ENCODE measurements at regions not wholly inside any gene's neighbourhood (a gene's known extent, or its start where the extent isn't known, plus 50 kb on each side); places are given as distances from the start of the nearest gene placed in this dataset.
"Not testable (repeated sequence)": the region's sequence is repeated elsewhere in the genome, so short reads cannot be mapped to it uniquely, and the experiment has no call there.

GRCh38 chr6:57813271-57814075 lies 496.0 kb downstream of the PRIM2 start:
- TF ChIP-seq ASH2L (IDR thresholded peaks at IDR 0.05; ENCODE audit: borderline replicate concordance, low read depth); POLR2A (IDR thresholded peaks at IDR 0.05; ENCODE audit: low read depth, low read length); SP1 (IDR thresholded peaks at IDR 0.05; ENCODE audit: low read depth, low read length); REST (IDR thresholded peaks at IDR 0.05; ENCODE audit: low read depth, low read length); EED (IDR thresholded peaks at IDR 0.05; ENCODE audit: low read depth); EZH2 (IDR thresholded peaks at IDR 0.05; ENCODE audit: borderline replicate concordance, control insufficient read depth, low read depth, low read length); SIX5 (IDR thresholded peaks at IDR 0.05; ENCODE audit: low read depth, low read length, severe bottlenecking); BACH1 (IDR thresholded peaks at IDR 0.05; ENCODE audit: borderline replicate concordance); CREB1 (IDR thresholded peaks at IDR 0.05; ENCODE audit: low read depth): not testable (repeated sequence)
- TF ChIP-seq, protein P1, sequence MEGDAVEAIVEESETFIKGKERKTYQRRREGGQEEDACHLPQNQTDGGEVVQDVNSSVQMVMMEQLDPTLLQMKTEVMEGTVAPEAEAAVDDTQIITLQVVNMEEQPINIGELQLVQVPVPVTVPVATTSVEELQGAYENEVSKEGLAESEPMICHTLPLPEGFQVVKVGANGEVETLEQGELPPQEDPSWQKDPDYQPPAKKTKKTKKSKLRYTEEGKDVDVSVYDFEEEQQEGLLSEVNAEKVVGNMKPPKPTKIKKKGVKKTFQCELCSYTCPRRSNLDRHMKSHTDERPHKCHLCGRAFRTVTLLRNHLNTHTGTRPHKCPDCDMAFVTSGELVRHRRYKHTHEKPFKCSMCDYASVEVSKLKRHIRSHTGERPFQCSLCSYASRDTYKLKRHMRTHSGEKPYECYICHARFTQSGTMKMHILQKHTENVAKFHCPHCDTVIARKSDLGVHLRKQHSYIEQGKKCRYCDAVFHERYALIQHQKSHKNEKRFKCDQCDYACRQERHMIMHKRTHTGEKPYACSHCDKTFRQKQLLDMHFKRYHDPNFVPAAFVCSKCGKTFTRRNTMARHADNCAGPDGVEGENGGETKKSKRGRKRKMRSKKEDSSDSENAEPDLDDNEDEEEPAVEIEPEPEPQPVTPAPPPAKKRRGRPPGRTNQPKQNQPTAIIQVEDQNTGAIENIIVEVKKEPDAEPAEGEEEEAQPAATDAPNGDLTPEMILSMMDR (IDR thresholded peaks at IDR 0.05 in 2 of 3, conservative IDR thresholded peaks at IDR 0.05 in 1 of 3; ENCODE audit: control insufficient read depth in 2 of 3, extremely low read depth in 1 of 3, insufficient read depth in 1 of 3, low read depth in 3 of 3, low read length in 3 of 3): not testable (repeated sequence)
